ENCODE measurements at regions not wholly inside any gene's neighbourhood (a gene's known extent, or its start where the extent isn't known, plus 50 kb on each side); places are given as distances from the start of the nearest gene placed in this dataset.
A peak's percentile ranks its signal among the peaks of the same experiment; 100 is the strongest.

DNA sequence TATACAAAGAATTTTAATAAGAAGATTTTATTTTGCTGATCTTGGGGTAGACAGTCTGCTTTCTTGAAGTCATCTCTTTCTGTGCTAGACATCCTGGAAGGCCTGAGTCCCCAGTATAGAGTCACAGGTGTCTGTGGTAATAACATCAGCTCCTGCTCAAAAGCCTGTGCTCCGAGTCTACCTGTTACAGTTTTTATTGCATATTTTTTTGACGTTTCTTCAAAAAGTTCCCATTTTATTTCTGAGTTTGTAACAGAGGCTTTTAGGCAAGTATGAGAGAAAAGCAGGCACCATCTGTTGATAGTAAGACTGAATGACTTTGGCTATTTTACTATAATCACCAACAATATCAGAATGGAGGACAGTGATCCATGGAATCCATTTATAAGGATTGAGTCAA lies 58.0 kb upstream of the WDR26 start:
- DNase-seq (ENCODE audit: low spot score in 2 of 2) = no peak
- no peak overlapping the region for H3K4me3 ChIP-seq (ENCODE audit: low read depth, poor library complexity, severe bottlenecking)
- intact Hi-C loops (cut with DNase I; ENCODE audit: low total_unique reads) = no loop called here
- 91 to 93% methylated on average over 2 of the region's 2 CpGs for WGBS, 2 donors
- TF ChIP-seq, protein P1, sequence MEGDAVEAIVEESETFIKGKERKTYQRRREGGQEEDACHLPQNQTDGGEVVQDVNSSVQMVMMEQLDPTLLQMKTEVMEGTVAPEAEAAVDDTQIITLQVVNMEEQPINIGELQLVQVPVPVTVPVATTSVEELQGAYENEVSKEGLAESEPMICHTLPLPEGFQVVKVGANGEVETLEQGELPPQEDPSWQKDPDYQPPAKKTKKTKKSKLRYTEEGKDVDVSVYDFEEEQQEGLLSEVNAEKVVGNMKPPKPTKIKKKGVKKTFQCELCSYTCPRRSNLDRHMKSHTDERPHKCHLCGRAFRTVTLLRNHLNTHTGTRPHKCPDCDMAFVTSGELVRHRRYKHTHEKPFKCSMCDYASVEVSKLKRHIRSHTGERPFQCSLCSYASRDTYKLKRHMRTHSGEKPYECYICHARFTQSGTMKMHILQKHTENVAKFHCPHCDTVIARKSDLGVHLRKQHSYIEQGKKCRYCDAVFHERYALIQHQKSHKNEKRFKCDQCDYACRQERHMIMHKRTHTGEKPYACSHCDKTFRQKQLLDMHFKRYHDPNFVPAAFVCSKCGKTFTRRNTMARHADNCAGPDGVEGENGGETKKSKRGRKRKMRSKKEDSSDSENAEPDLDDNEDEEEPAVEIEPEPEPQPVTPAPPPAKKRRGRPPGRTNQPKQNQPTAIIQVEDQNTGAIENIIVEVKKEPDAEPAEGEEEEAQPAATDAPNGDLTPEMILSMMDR (IDR thresholded peaks at IDR 0.05) = no peak
- TF ChIP-seq POLR2A (IDR thresholded peaks at IDR 0.05) = no peak

DNA sequence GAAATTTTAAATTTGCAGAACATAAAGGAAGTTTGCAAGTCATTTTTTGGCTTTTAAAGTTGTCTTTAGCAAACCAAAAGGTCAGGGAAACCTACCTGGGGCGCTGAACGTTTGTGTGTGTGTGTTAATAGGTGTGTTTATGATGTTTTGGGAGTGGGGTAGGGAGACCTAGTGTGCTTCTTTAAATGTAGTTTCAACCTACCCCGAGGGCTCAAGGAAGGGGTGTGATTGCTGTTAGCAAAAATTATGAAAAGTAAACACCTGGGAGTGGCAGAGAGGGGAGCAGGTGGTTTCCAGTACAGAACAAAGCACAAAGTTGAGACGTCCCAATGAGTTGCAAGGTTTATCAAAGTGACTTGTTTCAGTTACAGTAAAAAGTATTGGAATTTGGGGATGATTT lies 58.7 kb upstream of the WDR26 start:
- no peak overlapping the region for H3K4me3 ChIP-seq (ENCODE audit: low read depth, poor library complexity, severe bottlenecking)
- no peak for DNase-seq (ENCODE audit: low spot score in 2 of 2)
- intact Hi-C loops (cut with DNase I; ENCODE audit: low total_unique reads) = no loop called here
- 42 to 46% methylated on average over 4 of the region's 4 CpGs for WGBS, 2 donors
- TF ChIP-seq, protein P1 (IDR thresholded peaks at IDR 0.05) = no peak
- TF ChIP-seq POLR2A (IDR thresholded peaks at IDR 0.05) = no peak

DNA sequence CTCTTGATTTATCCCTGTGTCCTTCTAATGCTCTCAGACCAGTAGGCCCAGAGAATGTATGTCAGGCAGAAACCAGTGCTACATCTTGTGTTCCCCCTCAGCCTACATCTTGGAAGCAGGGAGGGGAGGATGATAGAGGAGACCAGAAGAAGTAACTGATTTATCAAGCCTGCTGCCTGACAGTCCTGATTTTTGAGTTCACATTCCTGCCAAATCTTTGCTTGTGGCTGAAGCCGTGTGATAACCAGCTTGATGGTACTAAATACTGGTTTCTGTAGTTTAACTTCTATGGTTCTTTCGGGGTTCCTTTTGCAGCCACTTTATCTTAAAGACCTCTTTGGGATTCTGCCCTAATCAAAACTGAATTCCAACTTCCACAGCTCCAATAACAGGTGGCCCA lies 59.7 kb upstream of the WDR26 start:
- DNase-seq (ENCODE audit: low spot score in 2 of 2) = no peak
- 91 to 93% methylated on average over 2 of the region's 2 CpGs for WGBS, 2 donors
- TF ChIP-seq POLR2A (IDR thresholded peaks at IDR 0.05) = no peak
- TF ChIP-seq, protein P1 (IDR thresholded peaks at IDR 0.05) = no peak
- no peak overlapping the region for H3K4me3 ChIP-seq (ENCODE audit: low read depth, poor library complexity, severe bottlenecking)
- intact Hi-C loops (cut with DNase I; ENCODE audit: low total_unique reads) = no loop called here

DNA sequence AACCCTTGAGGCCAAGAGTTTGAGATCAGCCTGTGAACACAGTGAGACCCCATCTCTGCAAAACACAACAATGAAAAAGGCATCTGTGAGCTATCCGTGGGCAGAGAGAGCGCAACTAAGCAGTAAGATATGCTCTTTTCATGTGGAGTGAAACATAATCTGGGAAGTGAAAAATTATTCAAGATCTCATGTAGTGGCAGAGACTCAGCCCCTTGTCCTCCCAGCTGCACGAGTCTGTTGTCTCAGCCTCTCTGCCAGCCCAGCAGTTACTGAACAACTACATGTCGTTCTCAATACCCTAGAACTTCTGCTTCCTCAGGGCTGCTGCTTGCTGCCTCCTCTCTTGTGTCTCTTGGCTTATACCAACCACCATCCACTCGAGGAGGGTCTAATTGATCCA lies 61.3 kb upstream of the WDR26 start:
- DNase-seq (ENCODE audit: low spot score in 2 of 2) = no peak
- no peak overlapping the region for H3K4me3 ChIP-seq (ENCODE audit: low read depth, poor library complexity, severe bottlenecking)
- intact Hi-C loops (cut with DNase I; ENCODE audit: low total_unique reads) = no loop called here
- WGBS, 2 donors = 75 to 81% methylated on average over 5 of the region's 5 CpGs
- TF ChIP-seq, protein P1 (IDR thresholded peaks at IDR 0.05) = no peak

DNA sequence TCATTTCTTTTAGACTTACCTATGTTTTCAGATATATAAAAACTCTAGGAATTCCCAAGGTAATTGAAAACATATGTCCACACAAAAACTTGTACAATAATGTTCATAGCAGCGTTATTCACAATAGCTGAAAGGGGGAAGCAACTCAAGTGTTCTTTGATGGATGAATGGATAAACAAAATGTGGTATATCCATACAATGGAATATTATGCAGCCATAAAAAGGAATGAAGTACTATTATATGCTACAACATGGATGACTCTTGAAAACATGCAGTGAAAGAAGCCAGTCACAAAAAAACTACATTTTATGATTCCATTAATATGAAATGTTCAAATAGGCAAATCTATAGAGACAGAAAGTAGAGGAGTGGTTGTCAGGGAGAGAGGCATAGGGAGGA lies 62.2 kb upstream of the WDR26 start:
- intact Hi-C loops (cut with DNase I; ENCODE audit: low total_unique reads) = no loop called here
- WGBS, 2 donors = 88 to 91% methylated on average over 1 of the region's 1 CpG
- TF ChIP-seq, protein P1 (IDR thresholded peaks at IDR 0.05) = no peak
- no peak for TF ChIP-seq POLR2A (IDR thresholded peaks at IDR 0.05)
- no peak overlapping the region for H3K4me3 ChIP-seq (ENCODE audit: low read depth, poor library complexity, severe bottlenecking)
- DNase-seq (ENCODE audit: low spot score in 2 of 2) = no peak

DNA sequence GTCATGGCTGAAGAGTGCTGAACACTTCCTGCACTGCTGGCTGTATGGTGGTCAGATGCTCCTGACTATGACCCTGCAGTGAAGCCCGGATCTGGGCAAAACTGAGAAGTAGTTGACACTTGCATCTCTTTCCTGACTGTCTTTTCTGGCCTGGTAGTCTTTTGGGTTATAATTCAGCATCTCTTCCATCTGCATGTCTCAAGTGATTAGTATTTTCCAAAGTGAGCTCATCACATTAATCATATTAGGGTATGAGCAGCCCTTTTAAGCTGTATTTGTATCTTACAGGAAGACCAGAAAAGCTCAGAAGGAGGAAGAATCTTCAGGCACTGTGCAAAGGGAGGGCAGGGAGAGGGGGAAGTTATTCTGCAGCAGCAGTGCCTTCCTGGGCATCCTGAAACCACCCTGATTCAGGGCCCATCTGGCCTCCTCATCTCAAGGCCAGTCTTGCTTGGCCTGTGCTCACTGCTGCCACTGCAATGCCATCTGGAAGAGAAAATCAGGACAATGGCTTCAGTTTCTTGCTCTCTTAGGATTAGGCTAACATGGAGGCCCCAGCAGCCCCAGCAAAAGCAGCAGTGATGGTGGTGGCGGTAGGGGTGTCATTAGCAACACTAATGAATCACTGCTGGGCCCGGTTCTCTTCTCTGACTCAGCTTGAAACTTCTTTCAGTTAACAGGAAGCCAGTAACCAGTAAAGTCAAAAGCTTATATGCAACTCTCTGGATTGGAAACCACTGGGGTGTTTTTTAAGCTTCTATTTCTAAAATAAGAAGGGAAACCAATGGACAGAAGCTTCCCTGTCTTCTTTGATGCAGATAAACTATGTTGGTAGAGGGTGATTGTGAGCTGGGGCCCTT lies 63.3 kb upstream of the WDR26 start:
- DNase-seq (ENCODE audit: low spot score in 2 of 2) = peak in 1 of 2 donors; percentile 89
- no peak overlapping the region for H3K4me3 ChIP-seq (ENCODE audit: low read depth, poor library complexity, severe bottlenecking)
- intact Hi-C loops (cut with DNase I; ENCODE audit: low total_unique reads) = no loop called here
- TF ChIP-seq, protein P1 (IDR thresholded peaks at IDR 0.05) = no peak
- no peak for TF ChIP-seq POLR2A (IDR thresholded peaks at IDR 0.05)
- WGBS, 2 donors = 21 to 25% methylated on average over 3 of the region's 3 CpGs
